Activated T-cell treated with anti-CD3 and anti-CD28 coated beads, Interleukin-2, amount 50 U/mL, for 24 hours (primary cell): ENCODE measurements at regions not wholly inside any gene's neighbourhood (a gene's known extent, or its start where the extent isn't known, plus 50 kb on each side); places are given as distances from the start of the nearest gene placed in this dataset.

ENCODE experiments used
- DNase-seq: peaks from one replicate; pipeline ENCODE4 v3.0.0-alpha.2; 2020
- H3K27ac Mint-ChIP-seq: 2 replicates; pipeline ENCODE4 v1.8.0; 2020; ENCODE audit warnings: mild to moderate bottlenecking, mixed read lengths
- H3K27me3 Mint-ChIP-seq: 2 replicates; pipeline ENCODE4 v1.8.0; 2020; ENCODE audit warnings: mixed read lengths
- H3K36me3 Mint-ChIP-seq: 2 replicates; pipeline ENCODE4 v1.8.0; 2020; ENCODE audit warnings: low read depth, mixed read lengths
- H3K4me1 Mint-ChIP-seq: 2 replicates; pipeline ENCODE4 v1.8.0; 2020; ENCODE audit warnings: low read depth, mixed read lengths
- H3K4me3 Mint-ChIP-seq: 2 replicates; pipeline ENCODE4 v1.8.0; 2020; ENCODE audit warnings: mild to moderate bottlenecking, moderate library complexity, mixed read lengths
- H3K9me3 Mint-ChIP-seq: 2 replicates; pipeline ENCODE4 v1.8.0; 2020; ENCODE audit warnings: mixed read lengths

- DNase-seq: no peak
- Mint-ChIP-seq H3K27ac (no peak overlapping the region), H3K27me3 (no peaks in the 10 kb centered on the region), H3K36me3 (no peaks in the 10 kb centered on the region), H3K4me1 (no peaks in the 10 kb centered on the region), H3K9me3 (no peaks in the 10 kb centered on the region), H3K4me3 (no peak overlapping the region)
These were observed 214.4 kb downstream of the TMX3 start for GRCh38 chr18:68500556-68500955.

- Mint-ChIP-seq H3K36me3 (no peaks in the 10 kb centered on the region), H3K27ac (no peak overlapping the region), H3K4me1 (no peaks in the 10 kb centered on the region), H3K4me3 (no peak overlapping the region), H3K9me3 (no peaks in the 10 kb centered on the region), H3K27me3 (no peaks in the 10 kb centered on the region)
- no peak for DNase-seq
These were observed 215.8 kb downstream of the TMX3 start for GRCh38 chr18:68499141-68499540.

GRCh38 chr18:68498636-68499035, 216.3 kb downstream of the TMX3 start:
- Mint-ChIP-seq H3K27ac (no peak overlapping the region), H3K27me3 (no peaks in the 10 kb centered on the region), H3K9me3 (no peaks in the 10 kb centered on the region), H3K4me1 (no peaks in the 10 kb centered on the region), H3K36me3 (no peaks in the 10 kb centered on the region), H3K4me3 (no peak overlapping the region)
- DNase-seq: no peak

GRCh38 chr18:68498185-68498584, 216.7 kb downstream of the TMX3 start:
- no peak overlapping the region for H3K27ac Mint-ChIP-seq
- H3K4me3 Mint-ChIP-seq: no peak overlapping the region
- no peaks in the 10 kb centered on the region for H3K9me3 Mint-ChIP-seq
- H3K4me1 Mint-ChIP-seq: no peaks in the 10 kb centered on the region
- H3K27me3 Mint-ChIP-seq: no peaks in the 10 kb centered on the region
- DNase-seq: no peak
- H3K36me3 Mint-ChIP-seq: no peaks in the 10 kb centered on the region

GRCh38 chr18:68494802-68495581, 219.9 kb downstream of the TMX3 start:
- Mint-ChIP-seq H3K9me3 (no peaks in the 10 kb centered on the region), H3K27me3 (no peaks in the 10 kb centered on the region), H3K27ac (no peak overlapping the region), H3K4me3 (no peak overlapping the region), H3K4me1 (no peaks in the 10 kb centered on the region), H3K36me3 (no peaks in the 10 kb centered on the region)
- DNase-seq: no peak

- Mint-ChIP-seq H3K36me3 (no peaks in the 10 kb centered on the region), H3K27ac (no peak overlapping the region), H3K27me3 (no peaks in the 10 kb centered on the region), H3K9me3 (no peaks in the 10 kb centered on the region), H3K4me1 (peaks cover 1% of the 10 kb centered on the region), H3K4me3 (no peak overlapping the region)
- DNase-seq: no peak
These were observed 225.7 kb downstream of the TMX3 start for GRCh38 chr18:68489013-68489792.

GRCh38 chr18:68484241-68484640, 230.7 kb downstream of the TMX3 start:
- no peaks in the 10 kb centered on the region for H3K4me1 Mint-ChIP-seq
- no peaks in the 10 kb centered on the region for H3K9me3 Mint-ChIP-seq
- no peaks in the 10 kb centered on the region for H3K27me3 Mint-ChIP-seq
- DNase-seq: no peak
- no peaks in the 10 kb centered on the region for H3K36me3 Mint-ChIP-seq
- no peak overlapping the region for H3K27ac Mint-ChIP-seq
- no peak overlapping the region for H3K4me3 Mint-ChIP-seq

GRCh38 chr18:68482815-68483214, 232.1 kb downstream of the TMX3 start:
- no peak for DNase-seq
- Mint-ChIP-seq H3K27ac (no peak overlapping the region), H3K4me3 (no peak overlapping the region), H3K4me1 (no peaks in the 10 kb centered on the region), H3K27me3 (no peaks in the 10 kb centered on the region), H3K9me3 (no peaks in the 10 kb centered on the region), H3K36me3 (no peaks in the 10 kb centered on the region)

- no peaks in the 10 kb centered on the region for H3K4me1 Mint-ChIP-seq
- DNase-seq: no peak
These were observed 234.7 kb downstream of the TMX3 start for GRCh38 chr18:68480196-68480595.

GRCh38 chr18:68478246-68478645, 236.7 kb downstream of the TMX3 start:
- Mint-ChIP-seq H3K36me3 (no peaks in the 10 kb centered on the region), H3K4me1 (no peaks in the 10 kb centered on the region), H3K27me3 (no peaks in the 10 kb centered on the region), H3K9me3 (no peaks in the 10 kb centered on the region), H3K4me3 (no peak overlapping the region), H3K27ac (no peak overlapping the region)
- DNase-seq: no peak

More at GRCh38 chr18:68480196-68480595, 234.7 kb downstream of the TMX3 start:
- no peaks in the 10 kb centered on the region for H3K9me3 Mint-ChIP-seq
- no peak overlapping the region for H3K4me3 Mint-ChIP-seq
- no peaks in the 10 kb centered on the region for H3K27me3 Mint-ChIP-seq
- H3K36me3 Mint-ChIP-seq: no peaks in the 10 kb centered on the region
- no peak overlapping the region for H3K27ac Mint-ChIP-seq

- H3K27me3 Mint-ChIP-seq: no peaks in the 10 kb centered on the region
- H3K36me3 Mint-ChIP-seq: no peaks in the 10 kb centered on the region
- H3K9me3 Mint-ChIP-seq: no peaks in the 10 kb centered on the region
These were observed 239.0 kb downstream of the TMX3 start for GRCh38 chr18:68475883-68476282.

GRCh38 chr18:68472701-68473295, 242.1 kb downstream of the TMX3 start:
- Mint-ChIP-seq H3K4me3 (no peak overlapping the region), H3K27ac (no peak overlapping the region), H3K4me1 (peaks cover 4% of the 10 kb centered on the region), H3K27me3 (peaks cover 3% of the 10 kb centered on the region), H3K9me3 (no peaks in the 10 kb centered on the region), H3K36me3 (no peaks in the 10 kb centered on the region)
- no peak for DNase-seq

More at GRCh38 chr18:68475883-68476282, 239.0 kb downstream of the TMX3 start:
- no peaks in the 10 kb centered on the region for H3K4me1 Mint-ChIP-seq
- no peak overlapping the region for H3K4me3 Mint-ChIP-seq
- no peak for DNase-seq
- H3K27ac Mint-ChIP-seq: no peak overlapping the region

- DNase-seq: no peak
- no peak overlapping the region for H3K4me3 Mint-ChIP-seq
- no peaks in the 10 kb centered on the region for H3K36me3 Mint-ChIP-seq
- H3K27ac Mint-ChIP-seq: no peak overlapping the region
- peaks cover 3% of the 10 kb centered on the region for H3K27me3 Mint-ChIP-seq
- H3K4me1 Mint-ChIP-seq: peaks cover 6% of the 10 kb centered on the region
- H3K9me3 Mint-ChIP-seq: no peaks in the 10 kb centered on the region
These were observed 245.8 kb downstream of the TMX3 start for GRCh38 chr18:68469049-68469625.

GRCh38 chr18:68467957-68468356, 247.0 kb downstream of the TMX3 start:
- Mint-ChIP-seq H3K27ac (no peak overlapping the region), H3K27me3 (peaks cover 3% of the 10 kb centered on the region), H3K36me3 (no peaks in the 10 kb centered on the region), H3K9me3 (no peaks in the 10 kb centered on the region), H3K4me3 (no peak overlapping the region), H3K4me1 (peaks cover 6% of the 10 kb centered on the region)
- DNase-seq: no peak
